HG03066 (cell line): ENCODE measurements at regions not wholly inside any gene's neighbourhood (a gene's known extent, or its start where the extent isn't known, plus 50 kb on each side); places are given as distances from the start of the nearest gene placed in this dataset.
"Not testable (repeated sequence)": the region's sequence is repeated elsewhere in the genome, so short reads cannot be mapped to it uniquely, and the experiment has no call there.

Experiments used
- ATAC-seq: cut with Tn5 transposase; IDR thresholded peaks from one replicate; pipeline ENCODE4 v1.9.1; 2021; ENCODE audit warnings: low read depth; ENCODE audit not compliant: unreplicated experiment

GRCh38 chr1:245067257-245067656 is 87.5 kb upstream of the KIF26B start:
- no peak for ATAC-seq

GRCh38 chr1:245062741-245063305 is 92.0 kb upstream of the KIF26B start:
- ATAC-seq = no peak

DNA sequence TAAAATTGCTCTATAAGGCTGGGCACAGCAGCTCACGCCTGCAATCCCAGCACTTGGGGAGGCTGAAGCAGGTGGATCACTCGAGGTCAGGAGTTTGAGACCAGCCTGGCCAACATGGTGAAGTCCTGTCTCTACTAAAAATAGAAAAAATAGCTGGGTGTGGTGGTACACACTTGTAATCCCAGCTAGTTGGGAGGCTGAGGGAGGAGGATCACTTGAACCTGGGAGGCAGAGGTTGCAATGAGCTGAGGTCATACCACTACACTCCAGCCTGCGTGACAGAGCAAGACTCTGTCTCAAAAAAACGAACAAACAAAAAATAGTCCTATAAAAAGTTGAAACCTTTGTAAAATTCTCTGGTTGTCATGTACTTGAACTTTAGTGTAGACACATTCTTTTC is 93.0 kb upstream of the KIF26B start:
- not testable (repeated sequence) for ATAC-seq

- no peak for ATAC-seq
Measured at GRCh38 chr1:245060684-245061374, 94.0 kb upstream of the KIF26B start.

- no peak for ATAC-seq
Measured at GRCh38 chr1:245059806-245060424, 94.9 kb upstream of the KIF26B start.

DNA sequence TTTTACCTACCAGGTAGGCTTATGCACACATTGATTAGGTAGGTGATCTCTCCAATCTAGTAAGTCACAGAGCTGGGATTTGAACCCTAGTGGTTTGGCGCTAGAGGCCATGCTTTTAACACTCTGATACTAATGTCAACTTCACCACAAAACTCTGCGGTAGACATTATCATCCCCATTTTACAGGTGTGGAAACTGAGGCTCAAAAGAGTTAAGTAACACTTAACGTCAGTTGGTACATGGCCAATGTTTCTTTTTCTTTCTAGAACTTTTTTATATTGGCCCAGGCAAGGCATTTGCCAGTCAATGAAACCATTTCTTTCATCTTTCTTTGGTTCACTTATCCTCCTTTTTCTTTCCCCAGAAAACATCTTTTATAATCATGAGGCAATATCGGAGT is 95.9 kb upstream of the KIF26B start:
- no peak for ATAC-seq

GRCh38 chr1:245058436-245058835 is 96.3 kb upstream of the KIF26B start:
- no peak for ATAC-seq

GRCh38 chr1:245056913-245057312 is 97.9 kb upstream of the KIF26B start:
- ATAC-seq = no peak

- not testable (repeated sequence) for ATAC-seq
Measured at GRCh38 chr1:245056296-245056695, 98.5 kb upstream of the KIF26B start.

- ATAC-seq = no peak
Measured at GRCh38 chr1:245055752-245056151, 99.0 kb upstream of the KIF26B start.

- ATAC-seq = no peak
Measured at GRCh38 chr1:245054507-245055270, 100.1 kb upstream of the KIF26B start.

DNA sequence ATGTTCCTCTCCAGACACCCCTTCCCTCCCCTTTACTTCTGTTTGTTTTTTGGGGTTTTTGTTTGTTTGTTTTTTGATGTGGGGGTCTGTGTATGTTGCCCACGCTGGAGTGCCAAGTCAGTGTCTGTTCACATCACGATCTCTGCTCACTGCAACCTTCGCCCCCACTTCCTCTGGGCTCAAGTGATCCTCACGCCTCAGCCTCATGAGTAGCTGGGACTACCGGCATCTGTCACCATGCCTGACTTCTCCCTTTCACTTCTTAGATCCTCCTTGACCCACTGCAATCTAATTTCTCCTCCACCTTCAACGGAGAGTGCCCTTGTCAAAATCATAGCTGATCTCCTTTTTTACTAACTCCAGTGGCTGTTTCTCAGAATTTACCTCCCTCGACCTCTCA is 100.7 kb upstream of the KIF26B start:
- ATAC-seq = no peak

DNA sequence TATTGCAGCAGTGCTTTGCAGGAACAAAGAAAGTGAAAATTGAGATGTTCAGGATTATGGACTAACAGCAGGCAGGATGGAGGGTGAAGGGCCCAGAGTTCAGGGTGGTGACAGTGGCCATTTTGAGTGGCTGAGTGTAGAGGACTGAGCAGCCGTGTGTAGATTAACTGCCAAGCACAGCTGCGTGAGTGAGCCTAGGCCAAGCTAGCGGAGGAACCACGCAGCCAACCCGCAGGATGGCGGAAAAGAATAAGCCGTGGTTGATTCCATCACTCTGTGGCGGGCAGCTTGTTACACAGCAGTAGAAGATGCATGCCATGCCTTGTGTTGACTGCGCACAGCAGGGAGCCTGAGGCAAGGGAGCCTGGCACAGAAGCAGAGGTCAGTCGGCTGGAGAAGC is 102.5 kb upstream of the KIF26B start:
- ATAC-seq = no peak

DNA sequence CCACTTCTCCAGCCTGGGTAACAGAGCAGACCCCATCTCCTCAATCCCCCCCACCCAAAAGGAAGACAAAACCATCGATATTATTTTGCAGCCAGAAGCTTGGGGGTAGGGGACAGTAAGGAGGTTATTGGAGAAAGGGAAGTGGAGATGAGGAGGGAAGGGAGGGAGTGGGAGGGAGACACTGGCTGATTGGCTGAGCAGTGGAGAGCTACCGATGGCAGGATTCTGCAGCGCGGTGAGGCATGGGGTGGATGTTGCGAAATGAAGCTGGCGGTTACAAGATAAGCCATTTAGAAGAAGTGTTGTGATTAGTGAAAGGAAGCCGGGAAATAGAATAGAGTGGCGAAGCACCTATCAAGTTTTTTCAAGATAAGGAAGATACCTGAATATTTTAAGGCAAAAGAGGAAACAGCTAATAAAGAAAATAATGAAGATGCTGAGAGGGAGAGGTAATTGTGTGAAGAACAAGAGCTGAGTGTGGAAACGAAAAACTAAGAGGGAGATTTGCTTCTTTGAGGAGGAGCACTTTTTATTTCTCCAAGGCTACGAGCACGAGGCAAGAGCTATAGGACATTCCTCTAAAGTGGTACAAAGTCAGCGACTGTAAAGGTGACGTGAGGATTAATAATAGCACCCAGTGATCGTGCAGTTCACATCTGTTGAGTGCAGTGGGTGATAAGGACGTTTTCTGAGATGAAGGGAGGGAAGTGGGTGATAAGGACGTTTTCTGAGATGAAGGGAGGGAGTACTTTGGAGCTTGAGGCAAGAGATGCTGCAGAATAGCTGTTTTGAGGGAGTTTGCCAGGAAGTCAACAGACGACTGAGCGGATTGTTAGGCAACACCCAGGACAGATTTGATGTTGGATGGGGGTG is 103.2 kb upstream of the KIF26B start:
- no peak for ATAC-seq

DNA sequence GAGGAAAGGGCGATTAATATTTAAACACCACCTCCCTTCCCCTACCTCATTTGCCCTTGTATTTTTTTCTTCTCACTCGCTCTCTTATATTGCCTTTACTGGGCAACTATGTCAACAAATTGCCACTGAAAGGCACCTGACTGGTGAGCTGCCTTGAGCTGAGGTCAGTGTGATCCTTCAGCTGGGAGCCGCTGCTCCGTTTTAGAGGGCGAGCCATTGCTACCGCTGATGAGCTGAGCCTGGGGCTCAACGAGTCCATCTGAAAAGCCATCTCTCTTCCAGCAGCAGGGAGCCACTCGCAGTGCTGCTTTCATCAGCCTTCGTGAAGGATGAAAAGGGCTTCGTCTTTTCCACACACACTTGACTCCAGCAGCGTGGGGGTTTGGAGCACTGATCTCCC is 108.0 kb upstream of the KIF26B start:
- ATAC-seq = no peak

DNA sequence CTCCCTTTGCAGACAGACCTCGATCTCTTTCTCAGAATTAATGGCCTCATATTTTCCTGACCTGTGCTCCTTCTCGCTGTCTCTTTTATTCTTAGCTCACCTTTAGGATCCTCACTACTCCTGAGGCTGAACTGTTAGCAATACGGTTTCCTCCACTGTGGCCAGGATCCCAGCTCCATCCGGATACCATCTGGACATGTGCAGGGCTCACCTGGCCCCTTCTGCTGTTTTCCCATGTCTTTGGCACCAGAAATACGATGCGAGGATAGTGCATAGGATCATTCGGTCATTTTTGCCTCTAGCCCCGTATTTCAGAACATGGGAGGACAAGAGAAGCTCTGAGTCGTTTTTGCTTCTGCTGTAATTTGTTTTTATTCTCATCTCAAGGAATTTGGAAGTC is 108.5 kb upstream of the KIF26B start:
- no peak for ATAC-seq

DNA sequence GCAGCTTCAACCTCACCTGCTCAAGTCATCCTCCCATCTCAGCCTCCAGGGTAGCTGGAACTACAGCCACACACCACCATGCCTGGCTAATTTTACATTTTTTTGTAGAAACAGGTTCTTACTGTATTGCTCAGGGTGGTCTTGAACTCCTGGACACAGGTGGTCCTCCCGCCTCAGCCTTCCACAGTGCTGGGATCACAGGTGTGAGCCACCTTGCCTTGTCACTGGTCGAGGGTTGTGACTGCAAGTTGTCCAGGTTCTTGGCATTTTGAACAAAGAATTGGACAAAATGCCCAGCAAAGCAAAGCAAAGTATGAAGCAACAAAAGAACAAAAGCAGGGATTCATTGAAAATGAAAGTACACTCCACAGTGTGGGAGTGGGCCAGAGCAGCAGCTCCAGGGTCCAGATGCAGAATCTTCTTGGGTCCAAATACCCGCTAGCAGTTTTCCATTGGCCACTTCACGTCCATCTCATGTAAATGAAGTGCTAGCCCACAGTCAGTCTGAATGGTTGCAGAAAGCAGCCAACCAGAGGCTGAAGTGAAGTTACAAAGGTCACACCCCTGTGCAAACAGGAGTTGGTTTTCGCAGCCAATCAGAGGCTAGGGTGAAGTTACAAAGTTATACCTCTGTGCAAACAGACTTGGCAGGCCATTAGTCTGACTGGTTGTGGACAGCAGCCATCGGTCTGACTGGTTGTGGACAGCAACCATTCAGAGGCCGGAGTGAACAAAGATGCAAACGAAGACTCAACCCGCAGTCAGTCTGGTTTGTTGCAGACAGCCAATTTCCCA is 109.5 kb upstream of the KIF26B start:
- no peak for ATAC-seq

- ATAC-seq = no peak
Measured at GRCh38 chr1:245043611-245043940, 111.2 kb upstream of the KIF26B start.

DNA sequence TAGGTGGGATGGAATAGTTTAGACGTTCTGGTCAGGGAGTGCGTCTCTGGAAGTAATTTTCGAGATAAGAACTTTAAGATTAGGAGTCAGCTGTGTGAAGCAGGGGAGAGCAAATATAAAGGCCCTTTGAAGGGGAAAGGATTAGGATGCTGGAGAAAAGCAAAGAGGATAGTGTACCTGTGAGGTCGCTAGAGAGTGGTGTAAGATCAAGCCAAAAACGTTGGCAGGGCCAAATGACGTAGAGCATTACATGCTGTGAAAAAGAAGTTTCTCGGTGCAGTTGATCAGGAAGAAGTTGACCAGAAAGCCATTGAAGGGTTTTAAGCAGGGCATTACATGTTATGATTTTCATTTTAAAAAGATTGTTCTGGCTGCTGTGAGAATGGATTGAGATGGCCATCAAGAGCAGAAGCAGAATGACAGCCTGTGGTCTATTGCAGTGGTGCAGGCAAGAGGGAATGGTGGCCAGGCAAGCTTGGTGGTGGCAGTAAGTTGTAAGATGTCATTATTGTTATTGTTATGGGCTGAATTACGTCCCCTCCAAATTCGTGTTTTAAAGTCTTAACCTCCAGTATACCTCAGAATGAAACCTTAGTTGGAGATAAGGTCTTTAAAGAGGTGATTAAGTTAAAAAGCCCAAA is 113.6 kb upstream of the KIF26B start:
- no peak for ATAC-seq
